SK-N-MC (cell line): ENCODE measurements at regions not wholly inside any gene's neighbourhood (a gene's known extent, or its start where the extent isn't known, plus 50 kb on each side); places are given as distances from the start of the nearest gene placed in this dataset.

Experiments used
- DNase-seq: peaks from one replicate; pipeline ENCODE4 v3.0.0-alpha.2; 2011; ENCODE audit warnings: low read depth, low spot score
- H3K27ac ChIP-seq: fragments of 200-600 bp; sonication (generic); 2 replicates; pipeline ENCODE4 v1.5.1; 2016; ENCODE audit warnings: mixed run types
- H3K36me3 ChIP-seq: fragments of 200-600 bp; sonication (generic); 2 replicates; pipeline ENCODE4 v1.6.1; 2017; ENCODE audit warnings: antibody characterized with exemption, low read length, mixed read lengths; ENCODE audit not compliant: insufficient read depth
- H3K4me3 ChIP-seq: fragments of 200-600 bp; sonication (generic); 2 replicates; pipeline ENCODE4 v1.5.1; 2016
- H3K9ac ChIP-seq: fragments of 200-600 bp; sonication (generic); 2 replicates; pipeline ENCODE4 v1.8.0; 2017; ENCODE audit warnings: mixed run types, mixed read lengths; ENCODE audit not compliant: insufficient read length
- H3K9me3 ChIP-seq: fragments of 200-600 bp; sonication (generic); 2 replicates; pipeline ENCODE4 v1.6.1; 2017; ENCODE audit warnings: low read depth, mild to moderate bottlenecking, antibody characterized with exemption, low read length, moderate library complexity, mixed read lengths
- EZH2 ChIP-seq: fragments of 200-600 bp; sonication (generic); IDR thresholded peaks from one replicate; pipeline ENCODE4 v1.6.1; 2017; ENCODE audit warnings: antibody characterized with exemption
- FOXP2 ChIP-seq: optimal IDR thresholded peaks from 2 replicates; pipeline ENCODE3; 2011; ENCODE audit warnings: mild to moderate bottlenecking, moderate library complexity; ENCODE audit not compliant: insufficient read depth; ENCODE audit errors: extremely low read length, control extremely low read depth
- POLR2AphosphoS5 ChIP-seq: IDR thresholded peaks from 2 replicates; pipeline ENCODE4 v1.6.1; 2012; ENCODE audit warnings: mild to moderate bottlenecking, low read depth, low read length, borderline replicate concordance

GRCh38 chr18:39299152-39299551 lies 1733.6 kb upstream of the CELF4 start:
- TF ChIP-seq POLR2AphosphoS5 (no peak), FOXP2 (no peak), EZH2 (no peak)
- Histone ChIP-seq H3K9me3 (no peaks in the 10 kb centered on the region), H3K4me3 (no peak overlapping the region), H3K36me3 (no peaks in the 10 kb centered on the region), H3K27ac (no peak overlapping the region), H3K9ac (no peak overlapping the region)
- no peak for DNase-seq

GRCh38 chr18:39297225-39297624 lies 1731.6 kb upstream of the CELF4 start:
- Histone ChIP-seq H3K9me3 (no peaks in the 10 kb centered on the region), H3K4me3 (no peak overlapping the region), H3K27ac (no peak overlapping the region), H3K9ac (no peak overlapping the region), H3K36me3 (no peaks in the 10 kb centered on the region)
- DNase-seq, result no peak
- TF ChIP-seq FOXP2, result no peak
- no peak for TF ChIP-seq EZH2
- no peak for TF ChIP-seq POLR2AphosphoS5

- no peaks in the 10 kb centered on the region for H3K36me3 ChIP-seq
- TF ChIP-seq FOXP2, result no peak
- TF ChIP-seq EZH2, result no peak
- TF ChIP-seq POLR2AphosphoS5, result no peak
- no peak for DNase-seq
- H3K9me3 ChIP-seq, result no peaks in the 10 kb centered on the region
- H3K4me3 ChIP-seq, result no peak overlapping the region
- no peak overlapping the region for H3K27ac ChIP-seq
- H3K9ac ChIP-seq, result no peak overlapping the region
These were observed 1730.8 kb upstream of the CELF4 start for GRCh38 chr18:39296293-39296888.

GRCh38 chr18:39276764-39277163 lies 1711.2 kb upstream of the CELF4 start:
- TF ChIP-seq FOXP2 (no peak), POLR2AphosphoS5 (no peak), EZH2 (no peak)
- Histone ChIP-seq H3K27ac (no peak overlapping the region), H3K9ac (no peak overlapping the region), H3K9me3 (no peaks in the 10 kb centered on the region), H3K36me3 (no peaks in the 10 kb centered on the region), H3K4me3 (no peak overlapping the region)
- no peak for DNase-seq

GRCh38 chr18:39274535-39274934 lies 1708.9 kb upstream of the CELF4 start:
- H3K4me3 ChIP-seq, result no peak overlapping the region
- DNase-seq, result no peak

GRCh38 chr18:39272230-39272629 lies 1706.6 kb upstream of the CELF4 start:
- TF ChIP-seq FOXP2 (no peak), POLR2AphosphoS5 (no peak), EZH2 (no peak)
- DNase-seq, result no peak
- no peak overlapping the region for H3K27ac ChIP-seq

More at GRCh38 chr18:39274535-39274934, 1708.9 kb upstream of the CELF4 start:
- no peak overlapping the region for H3K9ac ChIP-seq
- H3K36me3 ChIP-seq, result no peaks in the 10 kb centered on the region
- no peak overlapping the region for H3K27ac ChIP-seq
- TF ChIP-seq FOXP2, result no peak
- no peak for TF ChIP-seq POLR2AphosphoS5
- TF ChIP-seq EZH2, result no peak
- no peaks in the 10 kb centered on the region for H3K9me3 ChIP-seq

GRCh38 chr18:39271654-39272053 lies 1706.1 kb upstream of the CELF4 start:
- H3K4me3 ChIP-seq, result no peak overlapping the region
- no peak overlapping the region for H3K9ac ChIP-seq
- no peaks in the 10 kb centered on the region for H3K9me3 ChIP-seq
- DNase-seq, result no peak
- H3K27ac ChIP-seq, result no peak overlapping the region
- H3K36me3 ChIP-seq, result no peaks in the 10 kb centered on the region
- TF ChIP-seq POLR2AphosphoS5 (no peak), FOXP2 (no peak), EZH2 (no peak)

More at GRCh38 chr18:39272230-39272629, 1706.6 kb upstream of the CELF4 start:
- Histone ChIP-seq H3K36me3 (no peaks in the 10 kb centered on the region), H3K9ac (no peak overlapping the region), H3K4me3 (no peak overlapping the region), H3K9me3 (no peaks in the 10 kb centered on the region)

- H3K4me3 ChIP-seq, result no peak overlapping the region
- TF ChIP-seq EZH2 (no peak), POLR2AphosphoS5 (no peak), FOXP2 (no peak)
- no peak overlapping the region for H3K27ac ChIP-seq
- H3K36me3 ChIP-seq, result no peaks in the 10 kb centered on the region
- H3K9ac ChIP-seq, result no peak overlapping the region
- H3K9me3 ChIP-seq, result no peaks in the 10 kb centered on the region
- DNase-seq, result no peak
These were observed 1695.0 kb upstream of the CELF4 start for GRCh38 chr18:39260565-39260964.

- no peak overlapping the region for H3K9ac ChIP-seq
- no peak overlapping the region for H3K27ac ChIP-seq
- H3K9me3 ChIP-seq, result no peaks in the 10 kb centered on the region
- no peaks in the 10 kb centered on the region for H3K36me3 ChIP-seq
- no peak for DNase-seq
- TF ChIP-seq EZH2 (no peak), POLR2AphosphoS5 (no peak), FOXP2 (no peak)
- H3K4me3 ChIP-seq, result no peak overlapping the region
These were observed 1694.1 kb upstream of the CELF4 start for GRCh38 chr18:39259736-39260135.
